GM12872 (cell line): ENCODE measurements at regions not wholly inside any gene's neighbourhood (a gene's known extent, or its start where the extent isn't known, plus 50 kb on each side); places are given as distances from the start of the nearest gene placed in this dataset.

Experiments used
- CTCF ChIP-seq: IDR thresholded peaks from 3 replicates; pipeline ENCODE4 v1.5.1; 2011; ENCODE audit warnings: low read depth, mild to moderate bottlenecking, low read length, moderate library complexity; ENCODE audit not compliant: insufficient read depth

GRCh38 chr2:199527071-199527470 lies 69.3 kb upstream of the SATB2 start:
- no peak for TF ChIP-seq CTCF

- no peak for TF ChIP-seq CTCF
These were observed 67.2 kb upstream of the SATB2 start for GRCh38 chr2:199524689-199525574.

- TF ChIP-seq CTCF: no peak
These were observed 51.7 kb upstream of the SATB2 start for GRCh38 chr2:199509403-199509802.
